Fibroblast of the conjunctiva (primary cell): ENCODE measurements at regions not wholly inside any gene's neighbourhood (a gene's known extent, or its start where the extent isn't known, plus 50 kb on each side); places are given as distances from the start of the nearest gene placed in this dataset.

ENCODE experiments used
- DNase-seq: peaks from one replicate; pipeline ENCODE4 v3.0.0-alpha.2; 2010; ENCODE audit warnings: low read depth

DNA sequence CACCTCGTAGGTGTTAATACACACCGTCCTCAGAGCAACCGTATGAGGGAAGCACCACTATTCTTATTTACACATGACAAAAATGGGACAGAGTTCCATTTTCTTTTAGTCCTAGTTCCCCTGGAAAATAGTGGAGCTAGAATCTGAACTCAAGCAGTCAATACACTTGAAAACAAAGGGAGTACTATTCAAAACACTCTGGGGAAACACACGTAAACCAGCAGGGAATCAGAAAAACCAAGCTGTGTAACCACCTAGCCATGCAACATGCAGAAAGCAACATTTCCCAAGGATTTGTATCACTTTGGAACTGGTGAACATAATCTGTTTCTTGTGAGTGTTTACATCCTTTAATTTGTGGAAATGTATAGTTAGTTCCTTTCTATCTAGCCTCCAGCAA is 208.2 kb downstream of the UBE2E3 start:
- DNase-seq = no peak

DNA sequence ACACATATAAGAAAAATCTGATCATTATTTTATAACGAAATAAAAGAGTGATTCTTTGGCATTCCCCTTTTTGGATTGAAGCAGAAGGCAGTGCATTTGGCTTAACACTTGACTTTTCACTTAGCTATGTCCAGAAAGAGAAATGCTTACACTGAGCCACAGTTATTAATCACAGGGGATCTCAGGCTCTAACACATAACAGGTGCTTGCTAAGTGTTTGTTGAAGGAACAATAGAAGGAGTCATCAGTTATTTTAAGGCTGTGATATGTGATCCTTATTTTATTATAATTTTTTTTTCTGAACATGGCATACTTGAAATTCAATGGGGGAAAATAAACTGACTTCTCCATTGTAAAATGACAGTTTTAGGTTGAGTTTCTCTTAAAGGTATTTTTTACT is 209.5 kb downstream of the UBE2E3 start:
- no peak for DNase-seq

- no peak for DNase-seq
Observed at GRCh38 chr2:181190711-181191110, 210.3 kb downstream of the UBE2E3 start.

GRCh38 chr2:181193550-181193949 is 213.1 kb downstream of the UBE2E3 start:
- DNase-seq = no peak

- DNase-seq = no peak
Observed at GRCh38 chr2:181196401-181196800, 216.0 kb downstream of the UBE2E3 start.

- no peak for DNase-seq
Observed at GRCh38 chr2:181197140-181197760, 216.8 kb downstream of the UBE2E3 start.

DNA sequence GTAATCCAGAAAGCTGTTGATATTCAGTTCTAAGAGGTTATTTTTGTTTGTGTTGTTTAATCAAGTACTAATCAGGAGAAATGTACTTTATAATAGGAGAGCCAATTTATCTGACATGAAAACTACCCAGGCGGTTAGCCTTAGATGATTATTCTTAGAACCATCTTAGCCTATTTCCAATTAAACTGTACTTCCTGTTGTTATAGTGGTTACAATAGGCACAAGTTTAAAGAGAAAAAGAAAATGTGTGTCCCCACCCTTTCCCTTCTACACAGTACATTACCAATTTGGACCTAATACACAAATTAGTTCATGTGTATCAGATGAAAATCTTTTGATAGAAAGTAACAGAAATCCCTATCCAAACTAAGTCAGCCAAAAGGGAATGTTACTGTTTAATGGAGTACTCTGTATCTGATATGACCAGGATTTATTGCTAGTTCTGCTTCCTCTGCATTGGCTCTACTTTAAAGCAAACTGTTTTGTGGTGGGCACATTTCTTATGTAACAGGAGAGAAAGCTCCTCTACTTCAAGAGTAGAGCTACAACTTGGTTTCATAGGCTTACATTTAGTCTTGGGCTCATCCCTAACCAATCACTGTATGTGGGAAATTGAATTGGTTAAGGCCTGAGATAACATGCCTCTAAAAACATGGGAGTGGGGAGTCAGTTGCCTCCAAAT is 217.9 kb downstream of the UBE2E3 start:
- DNase-seq = no peak

- peak; percentile 36 for DNase-seq
Observed at GRCh38 chr2:181203412-181203811, 223.0 kb downstream of the UBE2E3 start.

DNA sequence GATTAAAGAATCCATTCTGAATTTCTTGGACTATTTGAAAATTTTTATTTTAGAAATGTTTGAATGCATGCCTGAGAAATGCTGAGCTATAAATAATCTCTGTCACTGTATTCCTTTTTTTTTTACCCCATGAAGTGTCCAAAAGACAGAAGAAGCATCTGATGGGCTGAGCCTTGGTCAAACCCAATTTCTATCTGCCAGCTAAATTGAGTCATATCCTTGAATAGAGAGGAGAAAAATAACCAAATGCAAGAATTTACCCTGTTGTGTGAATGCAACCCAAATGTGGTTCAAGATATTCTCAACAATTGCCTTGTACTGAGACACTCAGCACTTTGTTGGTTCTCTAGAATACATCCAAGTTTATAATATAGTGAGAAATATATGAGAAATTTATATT is 223.5 kb downstream of the UBE2E3 start:
- DNase-seq = no peak

DNA sequence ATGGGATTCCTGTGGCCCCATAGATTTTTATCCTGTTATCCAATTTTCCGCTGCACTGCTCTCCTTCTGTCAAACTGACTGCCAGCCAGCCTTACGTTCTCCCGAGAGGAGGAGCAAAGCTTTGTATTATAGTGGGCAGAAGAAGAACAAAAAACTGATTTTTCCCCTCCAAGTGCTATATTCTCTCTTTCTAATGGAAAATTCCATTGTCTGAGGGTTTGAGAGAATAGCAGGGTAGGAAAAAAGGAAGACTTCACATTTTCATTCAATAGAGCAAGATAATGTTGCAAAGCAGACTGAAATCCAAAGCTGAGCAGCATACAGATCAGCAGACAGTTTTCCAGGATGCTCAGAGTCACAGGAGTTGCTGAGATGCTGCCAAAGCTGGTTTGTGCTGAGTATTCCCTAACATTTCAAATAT is 238.0 kb downstream of the UBE2E3 start:
- no peak for DNase-seq

DNA sequence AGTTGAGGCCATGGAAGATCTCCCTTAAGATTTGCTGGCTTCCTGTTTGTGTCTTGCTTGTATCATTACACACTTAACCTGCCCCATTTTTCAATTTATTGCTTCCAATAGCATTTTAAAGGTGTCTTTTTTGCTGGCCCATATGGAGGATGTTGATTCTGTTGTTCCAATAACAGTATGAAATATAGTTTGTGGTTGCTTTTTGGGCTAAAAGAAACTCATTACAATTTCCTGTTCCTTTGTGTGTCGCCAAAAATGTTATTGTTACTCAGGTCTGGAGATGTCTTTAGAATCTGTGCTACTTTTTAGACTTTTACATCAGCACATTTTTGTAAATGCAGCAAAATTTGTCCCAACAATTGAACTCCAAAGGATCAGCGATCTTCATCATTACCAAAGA is 234.0 kb upstream of the ITGA4 start:
- no peak for DNase-seq

DNA sequence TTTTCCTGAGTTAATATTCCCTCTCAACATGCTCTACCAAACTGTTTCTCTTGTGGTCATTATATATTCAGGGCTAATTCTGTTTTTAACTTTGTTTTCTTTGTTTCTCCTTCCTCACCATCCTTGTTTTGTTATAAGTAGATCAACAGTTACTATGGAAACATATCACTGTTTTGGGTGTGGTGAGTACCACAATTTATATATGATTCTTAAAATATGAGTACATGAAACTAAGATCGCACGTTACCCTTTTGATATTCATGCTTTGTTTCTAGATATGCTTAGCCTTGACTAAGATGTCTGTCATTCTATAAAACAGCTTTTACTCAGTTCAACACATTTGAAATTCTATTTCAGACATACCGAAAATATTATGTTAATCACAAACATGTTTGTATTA is 232.3 kb upstream of the ITGA4 start:
- no peak for DNase-seq

DNA sequence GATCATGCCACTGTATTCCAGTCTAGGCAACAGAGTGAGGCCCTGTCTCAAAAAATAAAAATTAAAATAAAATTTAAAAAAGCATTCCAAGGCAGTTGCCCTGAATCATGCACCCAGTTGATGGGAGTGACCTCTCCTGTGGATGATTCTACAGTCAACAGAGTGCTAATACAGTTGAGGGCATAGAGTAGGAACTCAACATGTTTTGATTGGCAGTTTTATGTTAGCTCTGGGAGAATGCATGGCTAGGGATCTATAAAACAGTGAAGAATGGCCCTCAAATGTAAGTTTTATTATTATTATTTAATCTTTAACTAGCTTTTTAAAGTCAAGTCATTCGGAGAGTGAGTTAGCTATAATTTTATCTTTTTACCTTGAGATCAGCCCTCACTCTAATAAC is 228.5 kb upstream of the ITGA4 start:
- DNase-seq = no peak

DNA sequence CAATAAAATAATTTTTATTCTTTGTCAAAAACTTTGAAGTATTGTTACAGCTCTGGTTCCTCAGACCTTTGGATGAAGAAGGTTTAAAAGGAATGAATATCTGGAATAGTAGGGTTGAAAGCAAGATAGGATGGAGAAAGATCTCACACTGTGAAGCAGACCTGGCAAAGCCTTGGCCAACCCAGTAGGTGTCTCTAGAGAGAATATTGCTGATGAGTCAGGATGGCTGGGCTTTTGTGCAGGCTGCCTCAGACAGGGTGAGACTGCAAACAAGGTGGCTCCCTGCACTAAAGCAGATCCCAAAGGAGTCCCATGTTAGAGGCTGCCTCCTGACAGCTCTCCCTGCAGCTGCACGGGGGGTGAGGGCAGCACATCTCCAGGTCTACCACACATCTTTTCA is 226.0 kb upstream of the ITGA4 start:
- DNase-seq = no peak

- DNase-seq = no peak
Observed at GRCh38 chr2:181231886-181232621, 225.1 kb upstream of the ITGA4 start.

DNA sequence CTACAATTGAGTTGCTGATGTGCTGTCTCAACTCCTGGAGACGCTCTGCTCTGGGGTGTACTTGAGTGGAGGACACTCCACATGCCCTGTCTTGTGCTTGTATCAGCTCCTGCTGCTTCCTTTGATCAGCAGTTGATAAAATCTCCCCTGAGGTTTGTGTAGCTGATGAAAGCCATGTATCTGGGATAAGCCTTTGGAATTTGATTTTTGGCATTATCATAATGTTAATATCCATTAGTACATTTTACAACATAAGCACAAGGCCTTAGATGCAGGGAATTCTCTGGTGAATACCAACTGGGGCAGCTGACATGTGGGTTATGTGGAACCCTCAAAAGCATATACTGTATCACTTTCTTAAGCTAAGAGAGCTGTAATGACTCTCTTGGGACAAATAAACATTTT is 222.7 kb upstream of the ITGA4 start:
- no peak for DNase-seq

GRCh38 chr2:181235011-181235410 is 222.2 kb upstream of the ITGA4 start:
- no peak for DNase-seq

GRCh38 chr2:181235683-181236459 is 221.3 kb upstream of the ITGA4 start:
- no peak for DNase-seq

- no peak for DNase-seq
Observed at GRCh38 chr2:181239201-181239799, 217.9 kb upstream of the ITGA4 start.

GRCh38 chr2:181240844-181241243 is 216.3 kb upstream of the ITGA4 start:
- DNase-seq = no peak

GRCh38 chr2:181241366-181241765 is 215.8 kb upstream of the ITGA4 start:
- DNase-seq = no peak

DNA sequence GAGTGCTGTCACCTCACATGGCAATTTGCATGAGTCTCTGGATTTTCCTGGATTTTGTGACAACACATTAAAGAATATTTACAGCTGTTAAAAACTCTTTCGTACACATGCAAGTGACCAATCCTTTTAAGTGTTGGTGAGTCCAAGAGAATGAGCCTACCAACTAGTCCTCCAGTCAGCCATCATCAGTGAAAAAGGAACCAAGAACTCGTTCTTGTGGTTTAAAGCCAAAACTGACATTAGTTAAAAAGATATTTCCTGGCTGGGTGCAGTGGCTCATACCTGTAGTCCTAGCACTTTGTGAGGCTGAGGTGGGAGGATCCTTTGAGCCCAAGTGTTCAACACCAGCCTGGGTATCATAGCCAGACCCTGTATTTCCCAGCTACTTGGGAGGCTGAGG is 215.4 kb upstream of the ITGA4 start:
- DNase-seq = no peak
